HCT116 (cell line): ENCODE measurements at regions not wholly inside any gene's neighbourhood (a gene's known extent, or its start where the extent isn't known, plus 50 kb on each side); places are given as distances from the start of the nearest gene placed in this dataset.

Source experiments
- ATAC-seq: fragments of 200-7000 bp; cut with Tn5 transposase; 2 replicates; pipeline ENCODE4 v1.9.1; 2020; ENCODE audit warnings: mild to moderate bottlenecking, moderate library complexity
- BruUV-seq: library from RNA; stranded (reverse); fragments of 400-500 nt; replicated peaks from 2 replicates; lab custom pipeline; 2021; lab: Mats Ljungman, UMichigan
- CTCF ChIA-PET: fragments of 300-600 bp; sonication (Branson Sonifier 250); formaldehyde crosslinking; loops from one replicate; lab custom pipeline; 2021; ENCODE audit warnings: antibody characterized with exemption; lab: Charles Lee
- POLR2A ChIA-PET: fragments of 300-600, 350-600 bp; sonication (Branson Sonifier 250); formaldehyde crosslinking; loops from one replicate; lab custom pipeline; 2021; ENCODE audit warnings: antibody characterized with exemption; lab: Charles Lee
- RAD21 ChIA-PET, 2 experiments: fragments of 300-600 bp; sonication (Branson Sonifier 250); formaldehyde crosslinking; loops; one replicate each; lab custom pipeline; 2023; ENCODE audit warnings: low total read pairs in 2 of 2; ENCODE audit not compliant: uncharacterized antibody in 2 of 2, unreplicated experiment in 2 of 2, low non-redundant PET in 1 of 2; lab: Charles Lee
- DNase-seq: peaks from one replicate; pipeline ENCODE4 v3.0.0-alpha.2; 2010; ENCODE audit warnings: low read depth, low spot score
- H2AFZ ChIP-seq: fragments of 200-600 bp; shearing (Covaris generic), sonication (generic); 2 replicates; pipeline ENCODE4 v1.6.1; 2017; ENCODE audit warnings: low read depth, mixed run types, mixed read lengths, antibody characterized with exemption, low read length; ENCODE audit not compliant: poor library complexity, severe bottlenecking
- H3K27ac ChIP-seq: 2 replicates; pipeline ENCODE4 v1.5.1; 2012; ENCODE audit warnings: low read depth, low read length
- H3K27me3 ChIP-seq: fragments of 200-600 bp; sonication (generic); 2 replicates; pipeline ENCODE4 v1.6.1; 2016; ENCODE audit warnings: mixed run types, low read length, mixed read lengths; ENCODE audit not compliant: insufficient read depth
- H3K36me3 ChIP-seq, 2 experiments: fragments of 200-500 bp in 1 of 2; fragments of 200-600 bp in 1 of 2; sonication (Bioruptor generic) in 1 of 2; sonication (generic) in 1 of 2; 2 replicates each; pipeline versions ENCODE4 v1.5.1 to v1.6.1; 2014 to 2016; ENCODE audit warnings: low read length in 2 of 2, inconsistent platforms in 1 of 2, mixed read lengths in 1 of 2, mixed run types in 1 of 2; ENCODE audit not compliant: insufficient read depth in 2 of 2, control insufficient read depth in 1 of 2
- H3K4me1 ChIP-seq, 2 experiments: fragments of 200-600 bp in 1 of 2; sonication (generic) in 1 of 2; 2 replicates each; pipeline versions ENCODE4 v1.5.1 to v1.6.1; 2012 to 2017; ENCODE audit warnings: low read length in 2 of 2, inconsistent platforms in 1 of 2, mild to moderate bottlenecking in 1 of 2, mixed read lengths in 1 of 2, mixed run types in 1 of 2, moderate library complexity in 1 of 2; ENCODE audit not compliant: insufficient read depth in 2 of 2, control insufficient read depth in 1 of 2
- H3K4me2 ChIP-seq: fragments of 200-600 bp; sonication (generic); 2 replicates; pipeline ENCODE4 v1.6.1; 2017; ENCODE audit warnings: mixed run types, low read length, mixed read lengths
- H3K4me3 ChIP-seq, 2 experiments: fragments of 200-600 bp in 1 of 2; sonication (generic) in 1 of 2; replicated peaks in 1 of 2; 2 replicates each; pipeline ENCODE4 v1.5.1; 2011 to 2016; ENCODE audit warnings: low read length in 2 of 2, control low read depth in 1 of 2, low read depth in 1 of 2, mild to moderate bottlenecking in 1 of 2, mixed read lengths in 1 of 2, mixed run types in 1 of 2
- H3K79me2 ChIP-seq: fragments of 200-600 bp; sonication (generic); 2 replicates; pipeline ENCODE4 v1.6.1; 2017; ENCODE audit warnings: mild to moderate bottlenecking, mixed run types, low read length, moderate library complexity, mixed read lengths; ENCODE audit not compliant: insufficient read depth
- H3K9ac ChIP-seq: fragments of 200-600 bp; sonication (generic); 2 replicates; pipeline ENCODE4 v1.6.1; 2016; ENCODE audit warnings: low read length, mixed read lengths
- H3K9me2 ChIP-seq: fragments of 200-600 bp; sonication (generic), shearing (Covaris generic); 2 replicates; pipeline ENCODE4 v1.6.1; 2017; ENCODE audit warnings: mixed run types, mild to moderate bottlenecking, moderate library complexity; ENCODE audit not compliant: insufficient read depth
- H3K9me3 ChIP-seq, 2 experiments: fragments of 200-500 bp in 1 of 2; fragments of 200-600 bp in 1 of 2; sonication (Bioruptor generic) in 1 of 2; sonication (generic) in 1 of 2; 2 replicates each; pipeline ENCODE4 v1.6.1; 2014 to 2017; ENCODE audit warnings: low read length in 2 of 2, mixed read lengths in 2 of 2, inconsistent platforms in 1 of 2, low read depth in 1 of 2, mild to moderate bottlenecking in 1 of 2, mixed run types in 1 of 2, moderate library complexity in 1 of 2; ENCODE audit not compliant: control insufficient read depth in 1 of 2, insufficient read depth in 1 of 2
- H4K20me1 ChIP-seq: fragments of 200-600 bp; sonication (generic), shearing (Covaris generic); 2 replicates; pipeline ENCODE4 v1.6.1; 2017; ENCODE audit warnings: mixed run types, mild to moderate bottlenecking, moderate library complexity; ENCODE audit not compliant: insufficient read depth
- CTCF ChIP-seq, 3 experiments: fragments of 200-600 bp in 1 of 3; sonication (generic) in 1 of 3; IDR thresholded peaks in 2 of 3; conservative IDR thresholded peaks in 1 of 3; 2 replicates each; pipeline ENCODE4 v1.5.1; 2012 to 2017; ENCODE audit warnings: low read depth in 2 of 3, low read length in 2 of 3, antibody characterized with exemption in 1 of 3, borderline replicate concordance in 1 of 3, control low read depth in 1 of 3, mild to moderate bottlenecking in 1 of 3, mixed read lengths in 1 of 3, mixed run types in 1 of 3, moderate library complexity in 1 of 3; ENCODE audit not compliant: insufficient read depth in 1 of 3
- EGR1 ChIP-seq: IDR thresholded peaks from 2 replicates; pipeline ENCODE4 v1.6.1; 2012; ENCODE audit warnings: low read depth
- MAX ChIP-seq: IDR thresholded peaks from 2 replicates; pipeline ENCODE4 v1.6.1; 2012
- POLR2A ChIP-seq: IDR thresholded peaks from 2 replicates; pipeline ENCODE4 v1.7.0; 2011; ENCODE audit warnings: borderline replicate concordance; ENCODE audit not compliant: insufficient read depth, insufficient read length; ENCODE audit errors: extremely low read depth
- POLR2AphosphoS5 ChIP-seq: IDR thresholded peaks from 2 replicates; pipeline ENCODE4 v1.6.1; 2011; ENCODE audit warnings: mild to moderate bottlenecking, low read depth, low read length, moderate library complexity
- RAD21 ChIP-seq: IDR thresholded peaks from 2 replicates; pipeline ENCODE4 v1.6.1; 2012; ENCODE audit warnings: low read depth, mild to moderate bottlenecking
- TCF7L2 ChIP-seq: IDR thresholded peaks from 2 replicates; pipeline ENCODE4 v1.7.0; 2011; ENCODE audit warnings: borderline replicate concordance, inconsistent platforms; ENCODE audit not compliant: insufficient read depth, insufficient read length; ENCODE audit errors: extremely low read depth
- ZBTB33 ChIP-seq: IDR thresholded peaks from 2 replicates; pipeline ENCODE4 v1.6.1; 2011; ENCODE audit warnings: mild to moderate bottlenecking, low read length, moderate library complexity; ENCODE audit not compliant: insufficient replicate concordance; ENCODE audit errors: extremely low read depth
- ZNF274 ChIP-seq: fragments of 200-500 bp; sonication (Bioruptor generic); IDR thresholded peaks from 2 replicates; pipeline ENCODE4 v1.6.1; 2014; ENCODE audit warnings: mild to moderate bottlenecking, low read depth, low read length, inconsistent platforms
- intact Hi-C: fragments of 100-400 bp; cut with micrococcal nuclease; formaldehyde crosslinking; loops from 2 replicates; pipeline ENCODE4 v1.10.0; 2022

DNA sequence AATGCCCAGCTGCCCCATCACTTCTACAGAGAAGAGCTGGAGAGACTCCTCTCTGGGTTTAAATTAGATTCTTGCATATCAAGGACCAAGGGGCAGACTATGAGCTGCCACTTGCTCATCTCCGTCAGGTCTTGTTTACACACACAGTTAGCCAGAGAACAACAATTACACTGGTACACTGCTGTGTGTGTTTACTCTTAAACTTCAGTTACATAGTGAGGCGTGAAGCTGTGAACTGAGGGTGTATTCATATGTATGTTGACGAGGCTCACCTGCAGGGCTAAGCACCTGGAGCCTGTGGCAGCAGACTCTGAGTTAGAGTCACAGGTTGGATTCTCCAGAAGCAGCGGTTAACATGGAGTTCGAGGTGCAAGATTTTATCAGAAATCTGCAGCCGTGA is 155.4 kb upstream of the ANKH start:
- ATAC-seq (no peak), DNase-seq (no peak)
- intact Hi-C loops, result no loop called here
- H3K9me3 ChIP-seq, result no peaks in the 10 kb centered on the region
- no peaks in the 10 kb centered on the region for H4K20me1 ChIP-seq
- no peak overlapping the region for H3K4me3 ChIP-seq
- no TSS peak for BruUV-seq
- ChIA-PET CTCF (no interaction called here), POLR2A (no interaction called here), RAD21 (no interaction called here)
- no peak overlapping the region for H3K27ac ChIP-seq
- no peaks in the 10 kb centered on the region for H3K4me1 ChIP-seq
- H2AFZ ChIP-seq, result no peak overlapping the region
- H3K9me2 ChIP-seq, result no peaks in the 10 kb centered on the region
- H3K27me3 ChIP-seq, result peaks cover 9% of the 10 kb centered on the region; the same call in 1 of the 2 replicates
- no peaks in the 10 kb centered on the region for H3K79me2 ChIP-seq
- TF ChIP-seq RAD21 (no peak), MAX (no peak), TCF7L2 (no peak), POLR2AphosphoS5 (no peak), POLR2A (no peak), ZBTB33 (no peak), ZNF274 (no peak), CTCF (IDR thresholded peaks at IDR 0.05 in 2 of 3, conservative IDR thresholded peaks at IDR 0.05 in 1 of 3; ENCODE audit: borderline replicate concordance in 1 of 3, insufficient read depth in 1 of 3, low read depth in 2 of 3, low read length in 2 of 3) (no peak), EGR1 (no peak)
- H3K36me3 ChIP-seq, result no peaks in the 10 kb centered on the region
- no peak overlapping the region for H3K4me2 ChIP-seq
- H3K9ac ChIP-seq, result no peak overlapping the region
